HG03103 (cell line): ENCODE measurements at regions not wholly inside any gene's neighbourhood (a gene's known extent, or its start where the extent isn't known, plus 50 kb on each side); places are given as distances from the start of the nearest gene placed in this dataset.
"Not testable (repeated sequence)": the region's sequence is repeated elsewhere in the genome, so short reads cannot be mapped to it uniquely, and the experiment has no call there.

Source experiments
- ATAC-seq: cut with Tn5 transposase; IDR thresholded peaks from one replicate; pipeline ENCODE4 v1.9.1; 2021; ENCODE audit warnings: low read depth; ENCODE audit not compliant: unreplicated experiment

DNA sequence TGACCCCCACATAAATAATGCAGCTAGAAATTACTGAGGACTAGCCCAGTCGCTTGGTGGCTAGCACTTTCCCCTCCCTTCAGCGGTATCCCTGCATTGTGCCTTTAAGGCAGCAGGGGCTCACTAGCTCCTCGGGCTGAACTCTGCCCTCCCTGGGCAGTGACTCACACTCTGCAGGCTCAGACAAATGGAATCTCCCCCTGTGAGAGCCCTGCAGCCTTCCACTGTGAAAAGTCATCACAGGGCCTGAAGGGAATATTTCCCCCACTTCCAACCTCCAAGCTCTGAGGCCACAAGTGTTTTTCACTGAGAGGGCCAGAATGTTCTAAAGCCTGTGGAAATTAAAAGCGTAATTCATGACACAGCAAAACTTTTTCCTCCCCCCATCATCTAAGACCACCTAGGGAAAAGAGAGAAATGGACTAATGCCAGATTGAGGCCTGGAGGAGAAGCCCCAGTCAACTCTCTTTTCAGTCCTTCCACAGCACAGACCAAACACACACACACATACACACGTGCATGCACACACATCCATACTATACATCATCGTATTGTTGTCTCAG, 93.6 kb upstream of the COL1A2 start:
- no peak for ATAC-seq

GRCh38 chr7:94303118-94303517, 91.6 kb upstream of the COL1A2 start:
- no peak for ATAC-seq

GRCh38 chr7:94303695-94304094, 91.0 kb upstream of the COL1A2 start:
- no peak for ATAC-seq

DNA sequence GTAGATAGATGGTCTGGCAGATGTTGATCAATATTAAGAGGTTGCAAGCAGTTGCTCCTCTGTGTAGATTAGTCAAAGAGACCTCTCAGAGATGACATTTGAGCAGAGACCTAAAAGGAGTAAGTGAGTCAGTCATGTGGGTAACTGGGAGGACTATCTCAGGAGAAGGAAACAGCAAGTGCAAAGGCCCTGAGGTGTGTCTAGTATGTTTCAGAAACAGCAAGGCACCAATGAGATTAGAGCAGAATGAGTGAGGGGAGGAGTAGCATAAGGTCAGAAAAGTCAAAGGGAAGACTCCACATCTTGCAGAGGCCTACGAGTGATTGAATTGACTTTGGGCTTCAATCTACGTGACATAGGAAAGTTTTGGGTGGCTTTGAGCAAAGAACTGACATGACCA, 89.8 kb upstream of the COL1A2 start:
- no peak for ATAC-seq

DNA sequence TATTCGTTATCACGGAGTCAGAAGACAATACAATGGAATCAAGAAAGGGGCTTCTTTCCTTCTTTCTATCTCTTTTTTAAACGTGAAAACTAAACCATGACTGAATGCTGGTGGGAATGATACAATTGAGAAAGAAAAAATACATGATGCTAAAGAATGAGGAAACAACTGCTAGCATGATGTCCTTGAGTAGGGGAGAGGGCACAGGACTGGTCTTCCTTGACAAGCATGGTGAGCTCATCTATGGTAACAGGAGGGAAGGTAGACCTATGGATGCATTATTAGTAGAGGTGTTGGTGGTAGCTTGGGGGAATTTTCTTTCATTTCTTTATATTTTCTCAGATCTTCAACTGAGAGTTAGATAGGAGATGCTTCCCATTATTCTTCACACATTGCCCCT, 88.9 kb upstream of the COL1A2 start:
- no peak for ATAC-seq

DNA sequence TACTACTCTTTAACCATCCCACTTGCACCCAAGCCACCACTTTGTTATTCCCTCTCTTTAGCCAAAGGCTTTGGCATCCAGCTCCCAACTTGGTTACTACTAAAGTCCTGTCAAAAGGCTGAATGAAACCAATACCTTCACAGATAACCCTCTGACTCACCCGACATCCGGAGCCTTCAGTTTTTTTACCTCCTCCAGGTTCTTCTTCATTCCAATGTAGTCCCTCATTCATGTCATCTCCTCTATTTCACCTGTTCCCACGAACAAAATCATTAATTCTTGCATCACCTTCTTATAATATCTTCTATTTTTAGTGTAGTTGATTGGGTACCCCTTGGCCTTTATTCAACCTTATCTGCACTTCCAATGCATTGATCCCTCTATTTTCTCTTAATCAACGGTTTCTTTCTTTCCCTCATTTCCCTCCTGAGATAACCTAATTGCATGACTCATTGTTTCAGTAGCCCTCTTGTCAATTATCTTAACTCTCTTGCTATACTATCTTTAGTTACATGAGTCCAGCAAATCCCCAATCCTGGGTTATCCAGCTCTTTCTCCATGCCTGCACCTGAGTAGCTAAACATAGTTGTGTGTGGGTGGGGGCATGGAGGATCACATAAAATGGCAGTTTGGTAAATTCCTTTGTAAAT, 87.2 kb upstream of the COL1A2 start:
- no peak for ATAC-seq

DNA sequence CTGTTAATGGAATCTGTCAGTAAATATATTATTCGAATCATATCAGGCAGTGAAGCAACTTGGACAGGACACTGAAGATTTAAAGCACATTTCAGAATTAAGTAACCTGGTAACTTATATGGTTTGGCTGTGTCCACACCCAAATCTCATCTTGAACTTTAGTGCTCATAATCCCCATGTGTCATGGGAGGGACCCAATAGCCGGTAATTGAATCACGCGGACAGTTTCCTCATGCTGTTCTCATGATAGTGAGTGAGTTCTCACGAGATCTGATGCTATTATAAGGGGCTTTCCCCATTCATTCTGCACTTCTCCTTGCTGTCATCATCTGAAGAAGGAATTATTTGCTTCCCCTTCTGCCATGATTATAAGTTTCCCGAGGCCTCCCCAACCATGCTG, 83.2 kb upstream of the COL1A2 start:
- ATAC-seq, result no peak

DNA sequence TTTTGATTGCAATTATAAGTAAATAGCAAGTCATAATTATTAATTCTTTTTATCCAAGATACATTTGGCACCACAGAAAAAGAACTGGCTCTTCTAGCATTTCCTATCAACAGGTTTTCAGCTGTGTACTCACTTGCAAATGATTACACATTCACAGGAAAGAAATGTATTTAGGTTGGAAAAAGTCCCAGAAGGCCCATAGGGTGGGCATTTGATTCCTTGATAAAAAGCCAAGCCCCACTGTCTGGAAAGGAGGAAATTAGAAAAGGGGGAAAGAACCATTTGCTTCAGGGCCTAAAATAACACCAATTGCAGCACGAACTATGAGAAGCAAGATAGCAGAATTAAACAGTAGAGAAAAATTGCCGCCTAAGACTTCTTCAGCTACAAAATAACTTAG, 80.8 kb upstream of the COL1A2 start:
- no peak for ATAC-seq

DNA sequence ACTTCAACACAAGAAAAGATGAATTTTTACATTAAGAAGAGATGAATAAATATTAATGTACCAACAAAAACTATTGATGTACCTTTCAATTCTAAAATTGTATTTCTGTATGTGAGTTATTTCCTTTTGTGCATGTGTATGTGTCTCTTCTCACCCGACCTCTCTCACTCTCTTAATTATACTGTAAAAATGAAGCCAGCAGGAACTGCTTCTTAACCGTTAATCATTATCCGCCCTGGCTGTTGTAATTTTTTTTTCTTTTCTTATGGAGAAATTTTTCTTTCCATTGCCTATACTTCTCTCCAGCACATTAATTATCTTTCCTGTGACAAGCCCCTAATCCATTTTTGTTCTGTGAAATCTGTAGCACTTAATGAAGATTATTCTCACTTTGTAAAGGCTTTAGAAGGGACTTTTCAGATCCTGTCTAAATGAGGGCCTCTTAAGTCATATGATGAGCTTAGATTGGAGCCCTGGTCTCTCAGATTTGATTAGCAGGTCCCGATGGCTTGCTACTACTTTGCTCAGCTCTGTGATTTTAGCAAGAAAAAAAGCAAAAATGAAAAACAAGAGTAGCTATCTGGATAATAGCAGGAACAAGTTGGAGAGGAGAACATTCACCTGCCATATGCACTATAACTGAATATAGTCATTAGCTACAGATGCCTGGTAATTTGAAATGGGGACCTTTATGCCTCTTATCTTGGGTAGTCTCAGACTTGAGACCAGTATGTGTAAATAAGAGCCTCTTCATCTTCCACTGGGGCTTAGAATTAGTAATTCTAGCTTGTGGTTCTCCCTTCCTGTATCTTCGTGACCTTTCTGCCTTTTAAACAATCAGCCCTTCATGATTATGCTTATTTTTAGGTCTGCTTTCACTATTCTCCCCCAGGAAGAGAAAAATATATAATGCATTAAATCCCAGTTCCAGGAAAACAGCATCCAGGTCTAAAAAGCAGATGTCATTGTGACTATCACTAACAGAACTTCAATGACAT, 80.0 kb upstream of the COL1A2 start:
- ATAC-seq, result no peak

GRCh38 chr7:94321138-94321537, 73.6 kb upstream of the COL1A2 start:
- ATAC-seq, result not testable (repeated sequence)

DNA sequence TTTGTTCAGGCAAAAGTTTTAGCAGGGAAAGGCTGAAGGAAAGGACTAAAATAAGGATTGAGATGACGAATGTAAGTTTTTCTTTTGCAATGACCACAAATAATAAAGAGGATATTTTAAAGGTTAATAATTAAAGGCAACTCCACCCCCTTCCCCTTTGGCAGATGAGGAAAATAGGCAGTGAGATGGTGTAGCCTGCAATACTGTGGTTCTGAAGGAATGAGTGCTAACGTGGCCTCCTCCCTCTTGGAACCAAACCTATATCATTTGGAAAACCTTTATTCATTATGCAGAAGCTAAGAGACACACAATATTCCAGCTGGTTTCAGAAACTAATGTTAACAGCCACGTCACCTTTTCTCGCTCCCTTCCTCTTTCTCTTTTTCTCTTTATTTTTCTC, 70.9 kb upstream of the COL1A2 start:
- no peak for ATAC-seq

GRCh38 chr7:94324380-94325121, 70.1 kb upstream of the COL1A2 start:
- no peak for ATAC-seq

GRCh38 chr7:94325122-94325475, 69.6 kb upstream of the COL1A2 start:
- no peak for ATAC-seq

GRCh38 chr7:94330269-94331020, 64.2 kb upstream of the COL1A2 start:
- ATAC-seq, result no peak

DNA sequence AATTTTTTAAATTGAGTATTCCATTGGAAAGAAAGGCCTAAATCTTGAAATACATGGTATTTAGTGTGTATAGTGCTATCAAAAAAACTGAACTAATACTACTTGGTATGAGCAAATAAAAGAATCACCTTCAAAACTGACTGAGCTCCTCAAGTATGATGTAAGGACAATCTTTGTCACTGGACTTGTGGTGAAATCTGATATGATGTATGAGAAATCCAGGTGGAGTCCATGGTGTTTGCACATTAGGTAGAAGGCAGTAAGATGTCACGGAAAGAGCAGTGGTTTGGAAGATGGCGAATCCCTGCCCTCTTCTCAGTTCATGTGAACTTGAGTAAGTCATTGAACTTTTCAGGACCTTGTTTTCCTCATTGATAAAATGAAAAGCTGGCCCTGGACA, 62.1 kb upstream of the COL1A2 start:
- no peak for ATAC-seq

DNA sequence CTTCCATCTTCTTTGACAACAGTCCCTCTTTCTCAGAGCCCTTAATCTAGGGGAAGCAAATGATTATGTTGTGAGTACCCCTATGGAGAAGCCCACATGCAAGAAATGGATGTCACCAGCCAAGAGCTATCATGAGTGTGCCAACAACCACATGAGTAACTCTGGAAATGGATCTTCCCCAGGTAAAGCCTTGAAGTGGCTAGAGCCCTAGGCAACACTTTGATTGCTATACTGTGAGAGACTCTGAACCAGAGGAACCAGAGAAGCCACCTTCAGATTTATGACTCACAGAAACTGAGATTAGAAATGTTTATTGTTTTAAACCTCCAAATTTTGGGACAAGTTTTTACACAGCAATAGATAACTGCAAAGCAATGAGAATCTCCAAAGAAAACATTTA, 60.9 kb upstream of the COL1A2 start:
- no peak for ATAC-seq

GRCh38 chr7:94335586-94335985, 59.1 kb upstream of the COL1A2 start:
- ATAC-seq, result no peak

DNA sequence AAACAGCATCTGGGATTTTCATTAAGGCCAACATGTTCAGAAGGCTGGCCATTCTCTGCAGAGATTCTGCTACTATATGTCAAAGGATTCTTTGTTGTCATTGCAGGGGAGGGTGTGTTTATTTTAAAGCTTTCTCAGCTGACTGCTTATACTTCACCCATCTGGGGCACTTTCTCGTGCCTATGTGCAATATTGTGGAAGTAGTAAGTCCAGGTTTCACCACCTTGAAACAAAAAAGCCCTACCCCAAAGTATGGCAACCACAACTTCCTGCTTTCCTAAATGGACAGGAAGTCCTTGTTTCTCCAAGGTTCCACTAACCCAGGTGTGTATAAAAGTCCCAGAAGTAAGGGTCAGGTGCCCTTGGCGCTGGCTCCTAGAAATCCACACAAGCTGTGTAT, 58.7 kb upstream of the COL1A2 start:
- no peak for ATAC-seq

GRCh38 chr7:94338921-94339371, 55.7 kb upstream of the COL1A2 start:
- no peak for ATAC-seq

- no peak for ATAC-seq
These were observed 49.9 kb upstream of the COL1A2 start for GRCh38 chr7:94344826-94345225.
